ENCODE measurements at regions not wholly inside any gene's neighbourhood (a gene's known extent, or its start where the extent isn't known, plus 50 kb on each side); places are given as distances from the start of the nearest gene placed in this dataset.

DNA sequence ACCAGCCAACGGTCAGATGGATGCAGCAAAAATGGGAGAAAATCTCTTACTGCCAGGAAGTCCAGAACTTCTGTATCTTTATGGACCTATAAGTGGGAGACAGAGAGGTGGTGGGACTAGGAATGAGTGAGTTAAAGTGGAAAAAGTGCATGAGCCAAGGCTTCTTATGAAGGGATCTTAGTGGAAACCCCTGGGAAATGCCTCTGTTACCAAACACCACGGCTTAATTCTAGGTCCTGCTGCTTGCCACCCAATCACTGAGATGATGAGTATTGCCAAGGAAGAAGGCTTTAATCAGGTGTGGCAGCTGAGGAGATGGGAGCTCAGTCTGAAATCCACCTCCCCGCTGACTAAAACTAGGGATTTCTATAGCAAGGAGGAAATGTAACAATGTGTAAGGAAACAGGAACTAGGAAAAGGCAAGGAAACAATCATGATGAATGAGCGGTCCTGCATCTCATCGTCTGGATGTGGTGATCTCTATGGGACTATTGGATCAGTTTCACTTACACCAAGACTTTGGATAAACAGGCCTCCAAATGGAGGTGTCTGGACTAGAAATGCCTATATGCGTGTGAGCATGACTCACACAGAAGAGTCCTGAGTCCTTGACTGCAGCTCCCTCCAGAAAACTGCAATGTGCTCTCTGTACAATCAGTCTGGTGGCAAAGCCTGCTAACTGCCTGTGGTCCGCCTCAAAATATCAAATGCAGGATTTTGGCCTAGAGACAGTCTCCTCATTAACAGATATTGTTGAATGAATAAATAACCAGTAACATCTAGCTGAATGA lies 98.2 kb upstream of the PRR16 start:
- no peak for TF ChIP-seq CTCF (conservative IDR thresholded peaks at IDR 0.05 in 1 of 2, IDR thresholded peaks at IDR 0.05 in 1 of 2; ENCODE audit: low read depth in 1 of 2, low read length in 2 of 2)
- no peak for TF ChIP-seq EZH2 (IDR thresholded peaks at IDR 0.05; ENCODE audit: low read length, missing control alignments)
